GM18861 (cell line): ENCODE measurements at regions not wholly inside any gene's neighbourhood (a gene's known extent, or its start where the extent isn't known, plus 50 kb on each side); places are given as distances from the start of the nearest gene placed in this dataset.
"Not testable (repeated sequence)": the region's sequence is repeated elsewhere in the genome, so short reads cannot be mapped to it uniquely, and the experiment has no call there.

Source experiments
- ATAC-seq: cut with Tn5 transposase; IDR thresholded peaks from one replicate; pipeline ENCODE4 v1.9.1; 2021; ENCODE audit not compliant: unreplicated experiment

GRCh38 chrX:152507168-152507567, 56.1 kb upstream of the GABRA3 start:
- ATAC-seq: not testable (repeated sequence)

GRCh38 chrX:152520653-152521052, 69.5 kb upstream of the GABRA3 start:
- peak; percentile 87 for ATAC-seq

- no peak for ATAC-seq
Observed at GRCh38 chrX:152528193-152528592, 77.1 kb upstream of the GABRA3 start.

- ATAC-seq: no peak
Observed at GRCh38 chrX:152530967-152531366, 79.9 kb upstream of the GABRA3 start.

GRCh38 chrX:152537373-152537772, 86.3 kb upstream of the GABRA3 start:
- ATAC-seq: no peak

- no peak for ATAC-seq
Observed at GRCh38 chrX:152573866-152574265, 63.8 kb upstream of the GABRQ start.

- no peak for ATAC-seq
Observed at GRCh38 chrX:152575331-152575730, 62.4 kb upstream of the GABRQ start.

- not testable (repeated sequence) for ATAC-seq
Observed at GRCh38 chrX:152587523-152587922, 50.2 kb upstream of the GABRQ start.
